ENCODE measurements at regions not wholly inside any gene's neighbourhood (a gene's known extent, or its start where the extent isn't known, plus 50 kb on each side); places are given as distances from the start of the nearest gene placed in this dataset.

- DNase-seq = no peak
Measured at GRCh38 chr20:22430154-22430745, 154.1 kb downstream of the FOXA2 start.

- no peak for DNase-seq
Measured at GRCh38 chr20:22429175-22430153, 154.9 kb downstream of the FOXA2 start.

GRCh38 chr20:22428051-22428450, 156.3 kb downstream of the FOXA2 start:
- no peak for DNase-seq

- no peak for DNase-seq
Measured at GRCh38 chr20:22426772-22427171, 157.6 kb downstream of the FOXA2 start.

GRCh38 chr20:22425344-22426295, 158.8 kb downstream of the FOXA2 start:
- no peak for DNase-seq

GRCh38 chr20:22423190-22423832, 161.1 kb downstream of the FOXA2 start:
- DNase-seq = no peak

GRCh38 chr20:22420116-22420598, 164.2 kb downstream of the FOXA2 start:
- no peak for DNase-seq

- no peak for DNase-seq
Measured at GRCh38 chr20:22418738-22419137, 165.6 kb downstream of the FOXA2 start.

GRCh38 chr20:22414305-22414742, 170.0 kb downstream of the FOXA2 start:
- DNase-seq = no peak

- DNase-seq = no peak
Measured at GRCh38 chr20:22412977-22413868, 171.1 kb downstream of the FOXA2 start.

GRCh38 chr20:22411627-22412450, 172.5 kb downstream of the FOXA2 start:
- no peak for DNase-seq

- no peak for DNase-seq
Measured at GRCh38 chr20:22411286-22411626, 173.1 kb downstream of the FOXA2 start.

- no peak for DNase-seq
Measured at GRCh38 chr20:22410556-22411130, 173.7 kb downstream of the FOXA2 start.

- DNase-seq = no peak
Measured at GRCh38 chr20:22408521-22409402, 175.6 kb downstream of the FOXA2 start.

GRCh38 chr20:22407237-22408193, 176.9 kb downstream of the FOXA2 start:
- no peak for DNase-seq

GRCh38 chr20:22404419-22405170, 179.8 kb downstream of the FOXA2 start:
- no peak for DNase-seq
